ELF-1 (cell line): ENCODE measurements at regions not wholly inside any gene's neighbourhood (a gene's known extent, or its start where the extent isn't known, plus 50 kb on each side); places are given as distances from the start of the nearest gene placed in this dataset.
A peak's percentile ranks its signal among the peaks of the same experiment; 100 is the strongest.
"Not testable (repeated sequence)": the region's sequence is repeated elsewhere in the genome, so short reads cannot be mapped to it uniquely, and the experiment has no call there.

Experiments used
- DNase-seq: peaks from one replicate; pipeline ENCODE4 v3.0.0-alpha.2; 2016; ENCODE audit warnings: low read depth, low spot score

DNA sequence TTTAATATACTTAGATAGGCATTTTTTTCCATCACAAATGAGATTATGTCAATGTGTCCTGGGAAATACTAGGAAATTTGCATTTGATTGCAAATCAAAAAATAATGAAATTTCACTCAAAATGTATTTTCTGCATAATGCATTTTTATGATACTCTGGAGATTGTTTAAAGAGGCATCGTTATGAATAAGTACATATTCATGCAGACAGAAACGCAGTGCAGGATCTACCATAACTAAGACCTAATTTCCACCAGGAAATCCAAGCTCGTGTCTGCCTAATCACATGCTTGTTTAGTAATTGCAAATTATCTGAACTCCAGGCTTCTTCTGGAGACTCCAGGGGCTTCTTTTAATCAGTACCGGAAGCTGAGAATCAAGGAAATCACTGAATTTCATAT is 163.5 kb upstream of the MXRA5 start:
- DNase-seq, result no peak

GRCh38 chrX:3504916-3505315 is 158.5 kb upstream of the MXRA5 start:
- no peak for DNase-seq

DNA sequence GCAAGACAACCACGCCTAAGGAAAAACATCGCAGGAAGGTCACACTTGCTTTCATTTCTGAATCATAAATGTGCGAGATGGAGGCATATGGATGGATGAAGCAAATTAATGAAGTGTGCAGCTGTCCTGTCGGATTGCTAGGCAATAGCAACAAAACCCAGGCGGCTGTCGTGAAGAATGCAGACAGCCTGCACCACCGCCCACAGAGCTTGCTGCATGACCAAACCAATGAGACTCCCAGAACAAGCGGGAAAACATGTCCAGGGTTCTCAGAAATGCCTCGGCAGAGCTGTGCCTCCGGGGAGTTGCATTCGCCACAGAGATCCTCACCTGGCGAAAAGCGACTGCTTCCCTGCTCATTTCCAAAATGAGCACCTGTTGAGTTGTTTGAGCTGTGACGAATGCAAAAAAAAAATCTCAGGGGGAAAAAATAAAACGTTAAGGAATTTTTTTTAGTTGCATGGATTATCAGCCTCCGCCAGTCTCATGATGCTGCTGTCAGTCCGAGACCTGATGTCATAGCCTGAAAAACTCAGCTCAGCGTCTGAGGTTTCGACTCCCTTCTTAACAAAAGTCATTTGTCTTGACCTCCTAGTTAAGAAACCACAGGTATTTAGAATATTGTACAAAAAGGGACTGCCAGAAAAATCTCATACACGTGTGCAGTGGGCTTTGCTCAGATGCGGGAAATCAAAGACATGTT is 155.5 kb upstream of the MXRA5 start:
- no peak for DNase-seq

DNA sequence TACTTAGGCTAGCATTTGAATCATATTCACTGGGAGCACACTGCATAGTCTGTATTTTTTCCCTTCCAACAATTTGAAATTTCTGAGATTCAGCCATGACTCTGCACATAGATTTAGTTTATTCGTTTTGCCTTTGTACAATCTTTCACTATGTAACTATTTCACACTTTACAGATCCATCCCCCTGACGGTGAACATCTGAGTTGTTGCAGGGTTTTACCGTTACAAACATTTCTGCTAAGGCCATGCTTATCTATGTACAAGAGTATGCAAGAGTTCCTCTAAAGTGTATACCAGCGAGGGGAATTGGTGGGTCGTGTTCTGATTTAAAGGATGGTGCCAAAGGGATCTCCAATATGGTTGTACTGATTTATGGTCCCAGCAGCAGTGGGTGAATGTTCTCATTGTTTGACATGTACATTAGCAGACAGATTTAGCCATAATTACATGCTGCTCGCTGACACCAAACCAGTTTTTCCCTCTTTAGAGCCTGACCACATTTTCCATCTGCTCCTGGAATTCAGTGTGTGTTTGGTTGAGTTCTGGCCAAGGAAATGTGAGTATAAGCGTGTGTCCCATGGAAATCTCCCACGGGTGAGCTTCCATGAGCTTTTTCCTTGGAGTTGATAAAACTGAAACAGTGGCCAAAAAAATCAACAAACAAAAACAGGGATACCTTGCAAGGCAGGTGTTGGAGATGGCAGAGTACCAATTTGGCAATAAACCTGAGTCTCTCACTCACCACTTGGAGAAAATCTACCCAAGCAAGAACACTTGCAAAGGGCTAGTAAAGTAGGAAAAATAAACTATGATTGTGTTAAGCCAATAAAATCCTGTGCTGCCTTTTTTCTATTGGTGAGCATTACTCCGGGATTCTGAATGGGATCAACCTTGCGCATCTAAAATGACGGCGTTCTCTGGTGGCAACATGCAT is 149.7 kb upstream of the MXRA5 start:
- DNase-seq, result not testable (repeated sequence)

DNA sequence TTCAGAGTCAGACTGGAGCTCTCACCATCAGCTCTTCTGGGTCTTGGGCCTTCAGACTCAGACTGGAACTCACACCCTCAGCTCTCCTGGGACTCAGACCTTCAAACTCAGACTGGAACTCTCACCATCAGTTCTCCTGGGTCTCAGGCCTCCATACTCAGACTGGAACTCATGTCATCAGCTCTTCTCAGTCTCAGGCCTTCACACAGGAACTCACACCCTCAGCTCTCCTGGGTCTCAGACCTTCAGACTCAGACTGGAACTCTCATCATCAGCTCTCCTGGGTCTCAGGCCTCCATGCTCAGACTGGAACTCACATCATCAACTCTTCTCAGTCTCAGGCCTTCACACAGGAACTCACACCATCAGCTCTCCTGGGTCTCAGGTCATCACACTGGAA is 147.2 kb upstream of the MXRA5 start:
- DNase-seq, result no peak

- DNase-seq, result peak; percentile 42
Measured at GRCh38 chrX:3485727-3486126, 139.3 kb upstream of the MXRA5 start.

- DNase-seq, result no peak
Measured at GRCh38 chrX:3479026-3479425, 132.6 kb upstream of the MXRA5 start.

- DNase-seq, result no peak
Measured at GRCh38 chrX:3476973-3477372, 130.5 kb upstream of the MXRA5 start.

- peak; percentile 52 for DNase-seq
Measured at GRCh38 chrX:3470211-3470679, 123.8 kb upstream of the MXRA5 start.

GRCh38 chrX:3468031-3468430 is 121.6 kb upstream of the MXRA5 start:
- peak; percentile 4 for DNase-seq

DNA sequence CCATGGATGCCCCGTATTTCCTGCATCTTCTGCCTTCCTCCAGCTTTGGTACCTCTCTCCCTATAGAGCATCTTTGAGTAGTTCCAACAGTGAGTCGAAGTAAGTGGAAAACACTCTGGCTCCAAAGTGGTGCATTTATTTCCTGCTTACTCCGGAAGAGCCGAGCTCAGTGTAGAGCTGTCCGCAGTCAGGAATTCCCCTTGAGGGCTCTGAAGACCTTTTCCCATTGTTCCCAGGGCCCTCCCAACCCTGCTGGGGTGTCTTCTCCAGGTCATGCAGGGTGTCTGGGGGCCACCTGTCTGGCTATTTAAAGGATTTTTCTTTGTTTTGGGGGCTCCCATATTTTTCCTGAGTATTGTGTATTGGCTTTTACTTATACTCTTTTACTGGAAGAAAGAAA is 118.6 kb upstream of the MXRA5 start:
- DNase-seq, result peak; percentile 75

DNA sequence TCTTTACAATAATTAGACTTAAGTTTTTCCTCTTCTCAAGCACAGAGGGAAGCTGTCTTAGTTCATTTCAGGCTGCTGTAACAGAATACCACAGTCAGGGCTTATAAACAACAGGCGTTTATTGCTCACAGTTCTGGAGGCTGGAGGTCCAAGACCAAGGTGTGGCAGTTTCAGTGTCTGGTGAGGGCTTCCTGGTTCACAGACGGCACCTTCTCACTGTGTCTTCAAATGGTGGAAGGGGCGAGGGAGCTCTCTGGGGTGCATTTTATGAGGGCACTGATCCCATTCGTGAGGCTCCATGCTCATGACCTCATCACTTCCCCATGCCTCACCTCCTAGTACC is 115.7 kb upstream of the MXRA5 start:
- DNase-seq, result no peak

DNA sequence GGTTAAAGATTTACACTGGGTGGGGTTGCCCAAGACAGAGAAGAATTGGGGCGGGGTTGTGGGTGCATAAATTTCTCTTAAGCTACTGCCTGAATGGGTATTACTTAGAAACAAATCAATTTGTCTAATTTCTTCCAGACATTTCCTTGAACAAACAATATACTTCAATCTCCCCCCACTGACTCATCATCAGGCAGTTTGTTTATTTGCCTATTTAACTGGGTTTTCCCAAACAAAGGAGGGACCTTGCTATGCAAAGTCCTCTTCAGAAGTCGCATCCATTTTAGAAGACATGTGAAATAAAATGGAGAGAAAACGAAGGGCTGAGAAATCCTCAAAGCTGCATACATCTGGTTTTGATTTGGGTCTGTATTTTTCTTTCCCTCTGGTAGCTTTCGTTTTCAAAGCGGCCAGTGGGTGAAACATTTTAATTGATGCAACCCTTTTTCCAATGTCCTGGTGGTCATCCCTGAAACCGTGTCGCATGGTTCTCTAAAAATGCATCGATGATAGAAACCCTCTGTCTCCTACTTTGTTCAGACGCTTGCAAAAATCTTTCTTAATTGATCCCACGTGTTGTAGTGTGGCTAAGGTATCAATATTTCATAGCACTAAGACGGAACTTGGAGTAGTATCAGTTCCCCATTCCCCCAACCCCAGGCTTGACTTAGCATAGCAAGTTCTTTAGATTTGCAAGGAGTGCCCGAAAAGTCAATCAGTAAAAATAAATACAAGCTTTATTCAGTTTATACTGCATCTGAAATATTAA is 115.1 kb upstream of the MXRA5 start:
- no peak for DNase-seq

DNA sequence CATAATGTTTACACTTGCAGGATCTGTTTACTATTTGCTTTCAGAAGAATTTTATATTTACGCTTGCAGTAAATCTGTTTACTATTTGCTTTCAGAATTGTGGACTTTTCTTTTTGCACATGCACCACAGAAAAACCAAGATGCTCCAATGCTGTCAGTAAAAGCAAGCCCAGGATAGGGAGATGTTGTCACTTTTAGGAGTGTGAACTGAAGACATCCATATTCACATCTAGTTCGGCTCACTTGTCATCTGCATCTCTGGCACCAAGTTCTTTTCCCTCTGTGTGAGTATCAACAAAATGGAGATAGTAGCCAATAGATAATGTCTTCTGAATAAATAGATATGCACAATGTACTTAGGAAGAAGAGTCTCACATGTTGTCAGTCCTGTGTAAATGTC is 109.3 kb upstream of the MXRA5 start:
- DNase-seq, result no peak

- no peak for DNase-seq
Measured at GRCh38 chrX:3451571-3451970, 105.1 kb upstream of the MXRA5 start.

DNA sequence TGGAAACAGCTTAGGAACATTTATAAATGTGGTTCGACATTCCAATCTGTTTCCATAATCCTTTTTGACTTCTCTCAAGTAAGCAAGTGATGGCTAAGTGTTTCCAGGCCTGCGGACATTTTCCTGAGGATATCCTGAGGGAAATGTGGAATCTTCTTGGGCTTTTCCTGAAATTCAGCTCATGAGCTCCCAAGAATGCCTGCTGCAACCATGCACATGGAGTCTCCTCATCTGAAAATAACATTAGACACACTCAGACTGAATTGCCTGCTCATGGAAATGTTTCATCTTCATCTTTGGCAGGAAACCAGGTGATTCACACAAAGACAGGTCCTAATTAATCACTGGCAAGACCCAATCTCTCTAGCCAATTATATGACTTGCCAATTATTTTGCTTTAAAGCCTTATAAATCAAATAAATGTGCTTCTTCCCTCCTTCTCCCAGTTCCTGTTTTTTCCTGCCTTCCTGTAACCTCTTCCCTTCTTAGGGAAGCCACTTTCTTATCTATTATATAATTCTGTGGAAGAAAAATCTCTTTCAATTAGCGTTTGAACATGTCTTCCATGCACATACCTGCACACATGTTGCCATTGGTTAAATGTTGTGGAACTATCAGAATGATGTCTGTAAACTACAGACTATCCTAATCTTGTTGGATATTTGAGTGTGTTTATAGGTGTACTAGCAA is 104.6 kb upstream of the MXRA5 start:
- no peak for DNase-seq

DNA sequence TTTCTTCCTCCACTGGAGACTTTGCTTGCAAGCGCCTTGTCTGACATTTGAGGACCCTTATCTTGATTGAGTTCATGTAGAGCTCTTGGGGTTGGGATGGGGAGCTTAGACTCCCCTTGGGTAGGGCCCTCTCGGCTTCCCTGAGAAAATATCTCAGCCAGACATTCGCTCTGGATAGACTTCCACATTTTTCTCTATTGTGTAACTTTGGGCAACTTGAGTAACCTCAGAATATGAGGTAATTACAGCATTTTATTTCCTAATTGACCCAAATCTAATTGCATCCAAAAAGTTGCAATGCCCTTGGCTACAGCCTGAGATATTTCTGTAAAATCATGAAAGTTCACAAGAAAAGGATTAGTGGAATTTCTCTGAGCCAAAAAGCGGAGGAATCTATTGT is 102.8 kb upstream of the MXRA5 start:
- no peak for DNase-seq

DNA sequence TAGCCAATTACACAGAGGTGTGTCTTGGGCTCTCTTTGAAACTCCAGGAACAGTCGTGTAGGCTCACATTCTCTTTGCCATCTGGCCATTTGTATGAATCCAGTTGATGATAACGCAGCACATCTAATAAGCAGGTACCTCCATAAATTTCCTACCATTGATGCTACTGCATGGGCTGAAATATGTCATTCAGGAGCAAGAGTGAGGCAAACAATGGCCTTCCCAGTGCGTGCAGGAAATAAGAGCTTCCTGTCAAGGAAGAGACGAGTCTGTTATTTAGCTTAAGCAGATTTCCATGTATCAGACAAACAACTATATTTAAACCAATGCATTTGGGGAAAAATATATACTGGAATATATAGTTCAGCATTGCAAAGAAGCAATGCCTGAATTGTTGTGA is 102.1 kb upstream of the MXRA5 start:
- DNase-seq, result no peak

- DNase-seq, result no peak
Measured at GRCh38 chrX:3445806-3446490, 99.5 kb upstream of the MXRA5 start.

DNA sequence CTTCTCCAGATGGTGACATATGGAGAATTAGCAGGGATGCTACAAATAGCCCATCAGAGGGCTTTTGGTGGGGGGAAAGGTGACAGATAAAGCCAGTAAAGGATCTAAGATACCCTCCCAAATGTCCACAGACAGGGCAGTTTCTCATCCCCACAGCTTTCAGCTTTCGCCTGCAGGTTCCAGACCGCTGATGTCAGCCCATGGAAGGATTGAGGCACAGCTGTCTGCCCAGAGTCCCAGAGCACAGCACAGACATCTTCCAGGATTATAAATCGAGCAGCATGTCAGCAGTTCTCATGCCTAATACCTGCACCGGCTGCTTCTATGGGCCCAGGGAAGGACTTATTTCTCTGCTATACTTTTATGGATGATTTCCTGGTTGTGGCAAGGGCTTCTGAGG is 96.7 kb upstream of the MXRA5 start:
- peak; percentile 57 for DNase-seq

DNA sequence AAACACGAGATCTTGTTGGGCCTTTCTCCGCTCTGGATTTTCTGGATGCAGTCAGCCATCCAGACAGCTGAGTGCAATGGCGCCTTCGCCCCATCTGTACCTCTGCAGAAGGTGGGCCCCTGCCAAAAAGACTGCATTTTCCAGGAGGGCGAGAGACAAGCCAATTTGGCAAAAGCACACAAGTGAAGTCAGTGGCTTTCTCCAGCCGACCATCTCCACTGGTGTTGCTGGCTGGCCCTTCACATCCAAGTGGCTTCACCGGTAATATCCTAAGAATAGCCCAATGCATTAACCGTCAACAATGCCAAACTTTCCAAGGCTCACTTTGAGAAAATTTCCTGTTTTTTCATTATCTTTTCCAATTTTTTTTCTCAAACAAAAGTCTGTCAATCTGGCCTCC is 96.2 kb upstream of the MXRA5 start:
- DNase-seq, result no peak
